Testis (tissue), 2 donors: ENCODE measurements at regions not wholly inside any gene's neighbourhood (a gene's known extent, or its start where the extent isn't known, plus 50 kb on each side); places are given as distances from the start of the nearest gene placed in this dataset.
"Not testable (repeated sequence)": the region's sequence is repeated elsewhere in the genome, so short reads cannot be mapped to it uniquely, and the experiment has no call there.

ENCODE experiments used
- CTCF ChIP-seq, 3 experiments: fragments of 450-650 bp in 2 of 3; fragments of 200-600 bp in 1 of 3; sonication (generic) in 1 of 3; IDR thresholded peaks; one replicate each; pipeline ENCODE4 v1.5.1; 2016 to 2019; ENCODE audit warnings: antibody characterized with exemption in 3 of 3, mild to moderate bottlenecking in 2 of 3, moderate library complexity in 1 of 3
- POLR2A ChIP-seq: fragments of 450-650 bp; IDR thresholded peaks from one replicate; pipeline ENCODE4 v1.6.1; 2017; ENCODE audit warnings: antibody characterized with exemption, mild to moderate bottlenecking, moderate library complexity

GRCh38 chr2:53206226-53206625 lies 561.4 kb upstream of the CHAC2 start:
- not testable (repeated sequence) for TF ChIP-seq CTCF (IDR thresholded peaks at IDR 0.05); POLR2A
